Upper lobe of left lung (tissue), 4 donors: ENCODE measurements at regions not wholly inside any gene's neighbourhood (a gene's known extent, or its start where the extent isn't known, plus 50 kb on each side); places are given as distances from the start of the nearest gene placed in this dataset.

Source experiments
- CTCF ChIP-seq, 6 experiments: fragments of 450-650 bp in 4 of 6; fragments of 200-600 bp in 2 of 6; sonication (generic) in 2 of 6; IDR thresholded peaks; one replicate each; pipeline ENCODE4 v1.5.1; 2016 to 2019; ENCODE audit warnings: antibody characterized with exemption in 6 of 6
- EP300 ChIP-seq, 4 donors: sonication (generic); formaldehyde crosslinking; IDR thresholded peaks; one replicate each; pipeline ENCODE4 v1.5.1; 2017; ENCODE audit warnings: antibody characterized with exemption in 4 of 4, control low read depth in 2 of 4
- POLR2A ChIP-seq, 4 donors: fragments of 450-650 bp; IDR thresholded peaks; one replicate each; pipeline ENCODE4 v1.5.1; 2016 to 2017; ENCODE audit warnings: antibody characterized with exemption in 4 of 4, mild to moderate bottlenecking in 2 of 4
- POLR2AphosphoS5 ChIP-seq, 2 donors: sonication (generic); formaldehyde crosslinking; IDR thresholded peaks; one replicate each; pipeline ENCODE4 v1.5.1; 2017; ENCODE audit warnings: antibody characterized with exemption in 2 of 2

- TF ChIP-seq POLR2A (IDR thresholded peaks at IDR 0.05) (no peak), CTCF (IDR thresholded peaks at IDR 0.05) (no peak), EP300 (IDR thresholded peaks at IDR 0.05) (no peak), POLR2AphosphoS5 (IDR thresholded peaks at IDR 0.05) (no peak)
Observed at GRCh38 chr7:24151944-24152343, 132.0 kb upstream of the NPY start.
